GM18505 (cell line): ENCODE measurements at regions not wholly inside any gene's neighbourhood (a gene's known extent, or its start where the extent isn't known, plus 50 kb on each side); places are given as distances from the start of the nearest gene placed in this dataset.

Experiments
- ATAC-seq: cut with Tn5 transposase; IDR thresholded peaks from one replicate; pipeline ENCODE4 v1.9.1; 2021; ENCODE audit not compliant: unreplicated experiment
- POLR2A ChIP-seq: IDR thresholded peaks from 4 replicates; pipeline ENCODE4 v1.6.1; 2011; ENCODE audit warnings: borderline replicate concordance; ENCODE audit not compliant: insufficient read depth, insufficient read length; ENCODE audit errors: extremely low read depth

- TF ChIP-seq POLR2A, result no peak
- ATAC-seq, result no peak
Observed at GRCh38 chr18:34280000-34280399, 55.3 kb upstream of the NOL4 start.

- no peak for TF ChIP-seq POLR2A
- ATAC-seq, result no peak
Observed at GRCh38 chr18:34280653-34281052, 55.9 kb upstream of the NOL4 start.

- no peak for ATAC-seq
- no peak for TF ChIP-seq POLR2A
Observed at GRCh38 chr18:34281290-34281689, 56.6 kb upstream of the NOL4 start.

GRCh38 chr18:34281722-34282121 lies 57.0 kb upstream of the NOL4 start:
- ATAC-seq, result no peak
- TF ChIP-seq POLR2A, result no peak

- no peak for TF ChIP-seq POLR2A
- no peak for ATAC-seq
Observed at GRCh38 chr18:34283506-34283905, 58.8 kb upstream of the NOL4 start.

GRCh38 chr18:34287825-34288224 lies 63.1 kb upstream of the NOL4 start:
- no peak for TF ChIP-seq POLR2A
- ATAC-seq, result no peak

- no peak for ATAC-seq
- no peak for TF ChIP-seq POLR2A
Observed at GRCh38 chr18:34292594-34292993, 67.9 kb upstream of the NOL4 start.

- no peak for ATAC-seq
- no peak for TF ChIP-seq POLR2A
Observed at GRCh38 chr18:34297287-34297686, 72.6 kb upstream of the NOL4 start.

- TF ChIP-seq POLR2A, result no peak
- ATAC-seq, result no peak
Observed at GRCh38 chr18:34299828-34300227, 75.1 kb upstream of the NOL4 start.

- no peak for ATAC-seq
- no peak for TF ChIP-seq POLR2A
Observed at GRCh38 chr18:34311468-34311867, 86.8 kb upstream of the NOL4 start.

GRCh38 chr18:34314847-34315246 lies 90.1 kb upstream of the NOL4 start:
- no peak for TF ChIP-seq POLR2A

GRCh38 chr18:34315591-34316352 lies 91.1 kb upstream of the NOL4 start:
- no peak for ATAC-seq
- no peak for TF ChIP-seq POLR2A

More at GRCh38 chr18:34314847-34315246, 90.1 kb upstream of the NOL4 start:
- ATAC-seq, result no peak

- ATAC-seq, result no peak
- no peak for TF ChIP-seq POLR2A
Observed at GRCh38 chr18:34320267-34320666, 95.6 kb upstream of the NOL4 start.

GRCh38 chr18:34321066-34321465 lies 96.4 kb upstream of the NOL4 start:
- ATAC-seq, result peak; percentile 88
- TF ChIP-seq POLR2A, result no peak

- peak; percentile 47 for ATAC-seq
- no peak for TF ChIP-seq POLR2A
Observed at GRCh38 chr18:34322365-34323289, 97.9 kb upstream of the NOL4 start.

- no peak for TF ChIP-seq POLR2A
- no peak for ATAC-seq
Observed at GRCh38 chr18:34329840-34330239, 105.1 kb upstream of the NOL4 start.
